ENCODE measurements at regions not wholly inside any gene's neighbourhood (a gene's known extent, or its start where the extent isn't known, plus 50 kb on each side); places are given as distances from the start of the nearest gene placed in this dataset.

GRCh38 chr21:31597683-31598082 lies 61.8 kb upstream of the SOD1 start:
- no peak for TF ChIP-seq POLR2A (IDR thresholded peaks at IDR 0.05; ENCODE audit: low read length)
- no peak for TF ChIP-seq GATA1 (IDR thresholded peaks at IDR 0.05; ENCODE audit: low read depth, low read length)

Measured in erythroblast (primary cell).